Peyer's patch (tissue), 4 donors: ENCODE measurements at regions not wholly inside any gene's neighbourhood (a gene's known extent, or its start where the extent isn't known, plus 50 kb on each side); places are given as distances from the start of the nearest gene placed in this dataset.

Source experiments
- DNase-seq, 3 donors: peaks; one replicate each; pipeline ENCODE4 v3.0.0-alpha.2; 2017 to 2019
- H3K27ac ChIP-seq, 4 donors: fragments of 200-600 bp; sonication (generic); one replicate each; pipeline ENCODE4 v1.5.1; 2016 to 2019
- H3K27me3 ChIP-seq, 2 donors: fragments of 200-600 bp; sonication (generic); one replicate each; pipeline ENCODE4 v1.5.1; 2019
- H3K36me3 ChIP-seq, 3 donors: fragments of 200-600 bp; sonication (generic); one replicate each; pipeline ENCODE4 v1.5.1; 2016 to 2019
- H3K4me1 ChIP-seq, 4 donors: fragments of 200-600 bp; sonication (generic); one replicate each; pipeline ENCODE4 v1.5.1; 2016 to 2019
- H3K4me3 ChIP-seq, 4 donors: fragments of 200-600 bp; sonication (generic); 1 replicate in 3 of 4; 2 replicates in 1 of 4; pipeline ENCODE4 v1.5.1; 2016 to 2019; ENCODE audit warnings: mild to moderate bottlenecking in 1 of 4
- H3K9me3 ChIP-seq, 4 donors: fragments of 200-600 bp; sonication (generic); one replicate each; pipeline ENCODE4 v1.5.1; 2016 to 2019; ENCODE audit warnings: mild to moderate bottlenecking in 1 of 4
- CTCF ChIP-seq, 6 experiments: fragments of 450-650 bp in 4 of 6; fragments of 200-600 bp in 2 of 6; sonication (generic) in 1 of 6; IDR thresholded peaks; one replicate each; pipeline ENCODE4 v1.5.1; 2017 to 2019; ENCODE audit warnings: antibody characterized with exemption in 6 of 6, mild to moderate bottlenecking in 3 of 6, moderate library complexity in 1 of 6
- POLR2A ChIP-seq, 2 donors: fragments of 450-650 bp; IDR thresholded peaks; one replicate each; pipeline ENCODE4 v1.5.1; 2017; ENCODE audit warnings: antibody characterized with exemption in 2 of 2, mild to moderate bottlenecking in 2 of 2, moderate library complexity in 2 of 2

GRCh38 chr6:49070411-49070810 lies 392.6 kb downstream of the MMUT start:
- TF ChIP-seq CTCF (IDR thresholded peaks at IDR 0.05) (no peak), POLR2A (IDR thresholded peaks at IDR 0.05) (no peak)
- H3K4me3 ChIP-seq = no peak overlapping the region
- H3K27ac ChIP-seq = no peak overlapping the region
- no peaks in the 10 kb centered on the region for H3K4me1 ChIP-seq
- no peaks in the 10 kb centered on the region for H3K36me3 ChIP-seq
- DNase-seq = no peak
- H3K9me3 ChIP-seq = no peaks in the 10 kb centered on the region
- no peaks in the 10 kb centered on the region for H3K27me3 ChIP-seq

GRCh38 chr6:49054311-49054710 lies 408.7 kb downstream of the MMUT start:
- Histone ChIP-seq H3K27ac (no peak overlapping the region), H3K4me3 (no peak overlapping the region), H3K4me1 (no peaks in the 10 kb centered on the region), H3K9me3 (no peaks in the 10 kb centered on the region), H3K27me3 (no peaks in the 10 kb centered on the region), H3K36me3 (no peaks in the 10 kb centered on the region)
- DNase-seq = no peak
- TF ChIP-seq POLR2A (IDR thresholded peaks at IDR 0.05) (no peak), CTCF (IDR thresholded peaks at IDR 0.05) (no peak)

GRCh38 chr6:49052901-49053300 lies 410.2 kb downstream of the MMUT start:
- no peak overlapping the region for H3K27ac ChIP-seq
- H3K4me1 ChIP-seq = no peaks in the 10 kb centered on the region
- TF ChIP-seq POLR2A (IDR thresholded peaks at IDR 0.05) = no peak
- TF ChIP-seq CTCF (IDR thresholded peaks at IDR 0.05) = no peak
- no peak overlapping the region for H3K4me3 ChIP-seq
- no peak for DNase-seq
- H3K27me3 ChIP-seq = no peaks in the 10 kb centered on the region
- no peaks in the 10 kb centered on the region for H3K36me3 ChIP-seq
- no peaks in the 10 kb centered on the region for H3K9me3 ChIP-seq

- Histone ChIP-seq H3K4me3 (no peak overlapping the region), H3K36me3 (no peaks in the 10 kb centered on the region), H3K9me3 (no peaks in the 10 kb centered on the region), H3K27me3 (no peaks in the 10 kb centered on the region), H3K27ac (no peak overlapping the region), H3K4me1 (no peaks in the 10 kb centered on the region)
- no peak for TF ChIP-seq POLR2A (IDR thresholded peaks at IDR 0.05)
- no peak for TF ChIP-seq CTCF (IDR thresholded peaks at IDR 0.05)
- no peak for DNase-seq
Observed at GRCh38 chr6:49051281-49051680, 411.8 kb downstream of the MMUT start.

GRCh38 chr6:49050584-49050983 lies 412.5 kb downstream of the MMUT start:
- DNase-seq = no peak
- H3K27me3 ChIP-seq = no peaks in the 10 kb centered on the region

More at GRCh38 chr6:49050584-49050983, 412.5 kb downstream of the MMUT start:
- no peaks in the 10 kb centered on the region for H3K36me3 ChIP-seq
- TF ChIP-seq CTCF (IDR thresholded peaks at IDR 0.05) (no peak), POLR2A (IDR thresholded peaks at IDR 0.05) (no peak)
- no peak overlapping the region for H3K27ac ChIP-seq
- H3K9me3 ChIP-seq = no peaks in the 10 kb centered on the region
- H3K4me3 ChIP-seq = no peak overlapping the region
- H3K4me1 ChIP-seq = no peaks in the 10 kb centered on the region
